Central memory CD4-positive, alpha-beta T cell (primary cell): ENCODE measurements at regions not wholly inside any gene's neighbourhood (a gene's known extent, or its start where the extent isn't known, plus 50 kb on each side); places are given as distances from the start of the nearest gene placed in this dataset.

Experiments
- DNase-seq: peaks from one replicate; pipeline ENCODE4 v3.0.0; 2022

- no peak for DNase-seq
These were observed 232.5 kb downstream of the BCL11B start for GRCh38 chr14:99039331-99040041.

DNA sequence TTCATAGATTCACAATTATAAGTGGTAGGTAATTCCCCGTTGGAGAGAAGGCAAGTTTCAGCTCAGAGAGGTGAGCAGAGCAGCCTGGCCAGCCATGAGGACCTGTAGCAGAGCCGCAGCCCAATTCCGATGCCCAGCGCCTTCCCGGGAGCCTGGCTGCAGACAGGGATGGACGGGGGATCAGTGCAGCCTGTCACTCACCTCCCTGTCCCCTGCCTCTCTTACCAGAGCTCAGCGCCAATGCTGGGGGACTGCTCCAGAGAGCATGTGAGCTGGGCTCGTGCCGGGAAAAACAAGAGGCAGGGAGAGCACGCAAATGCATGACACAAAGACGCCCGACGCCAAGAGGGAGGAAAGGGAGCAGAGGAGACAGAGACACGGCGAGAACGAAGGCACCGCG, 231.9 kb downstream of the BCL11B start:
- DNase-seq = no peak

DNA sequence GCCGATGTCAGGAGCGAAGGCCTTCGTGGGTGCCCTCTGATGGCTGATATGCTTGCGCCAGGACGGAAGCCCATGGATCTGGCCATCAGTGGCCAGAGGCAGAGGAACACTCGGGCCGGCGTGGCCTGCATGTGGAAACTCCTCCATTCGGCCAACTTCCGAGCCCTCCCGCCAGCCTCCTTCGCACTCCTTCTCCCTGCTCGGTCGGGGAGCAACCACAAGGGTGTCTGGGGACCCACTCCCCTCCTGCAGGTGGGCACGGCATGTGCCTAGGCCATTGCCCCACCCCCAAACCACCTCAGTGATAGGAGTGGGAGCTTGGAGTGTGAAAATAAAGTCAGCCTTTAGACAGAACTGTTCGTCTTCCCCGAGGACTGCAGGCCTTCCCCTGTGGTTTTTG, 231.3 kb downstream of the BCL11B start:
- DNase-seq = no peak

- no peak for DNase-seq
These were observed 230.7 kb downstream of the BCL11B start for GRCh38 chr14:99041141-99041819.

DNA sequence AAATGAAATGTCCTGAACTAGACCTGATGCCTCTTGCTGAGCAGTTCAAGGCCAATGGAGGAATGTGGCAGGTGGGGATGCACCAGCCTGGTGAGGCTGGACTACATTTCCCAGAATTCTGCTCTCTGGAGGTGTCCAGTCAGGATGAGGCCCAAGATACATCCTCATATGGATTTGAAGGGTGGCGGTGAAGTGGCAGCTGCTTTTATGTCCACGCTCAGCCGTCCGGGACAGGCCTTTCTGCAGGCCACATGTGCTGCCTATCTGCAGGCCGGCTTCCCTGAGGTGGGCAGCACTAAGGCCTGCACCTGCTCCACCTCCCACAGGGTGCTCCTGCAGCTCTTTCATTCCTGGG, 230.2 kb downstream of the BCL11B start:
- DNase-seq = no peak

DNA sequence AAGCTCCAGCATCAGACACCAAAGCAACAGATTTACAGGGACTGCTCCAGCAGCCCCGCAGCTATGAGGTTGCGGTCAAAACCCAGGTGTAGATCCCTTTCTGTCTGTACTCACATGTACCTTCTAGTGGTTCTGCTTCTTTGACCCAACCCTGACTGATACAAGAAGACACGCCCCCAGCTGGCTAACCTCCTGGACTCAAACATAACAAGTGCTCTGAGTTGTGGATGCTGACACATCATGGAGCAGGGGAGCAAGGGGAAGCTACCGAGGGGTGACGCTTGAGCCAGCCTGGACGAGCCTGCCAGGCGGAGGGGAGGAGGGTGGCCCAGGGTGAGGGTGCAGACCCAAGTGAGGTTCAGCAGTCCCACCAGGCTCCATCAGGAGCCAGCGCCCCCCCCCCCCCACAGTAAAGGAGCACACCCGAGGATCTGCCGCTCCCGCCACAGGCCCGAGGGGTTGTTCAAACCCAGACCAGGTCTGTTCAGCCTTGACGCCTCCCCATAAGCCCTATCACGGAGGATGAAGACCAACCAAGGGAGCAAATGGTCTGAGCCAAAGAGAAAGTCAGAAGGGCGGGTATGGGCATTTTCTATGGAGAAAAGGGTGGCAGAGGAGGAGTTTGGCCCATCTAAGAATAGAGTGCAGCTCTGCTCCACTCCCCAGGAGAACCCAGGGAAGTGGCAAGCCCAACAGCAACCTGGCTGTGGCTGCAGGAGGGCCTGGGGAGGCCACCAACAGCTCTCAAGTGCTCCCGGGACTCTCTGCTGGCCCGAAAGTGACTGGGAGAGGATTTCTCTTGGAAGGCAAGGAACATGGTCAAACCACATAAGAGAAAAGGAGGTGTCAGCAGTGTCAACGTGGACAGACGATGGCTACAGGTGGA, 229.4 kb downstream of the BCL11B start:
- DNase-seq = no peak

GRCh38 chr14:99043267-99043615, 228.8 kb downstream of the BCL11B start:
- DNase-seq = no peak

DNA sequence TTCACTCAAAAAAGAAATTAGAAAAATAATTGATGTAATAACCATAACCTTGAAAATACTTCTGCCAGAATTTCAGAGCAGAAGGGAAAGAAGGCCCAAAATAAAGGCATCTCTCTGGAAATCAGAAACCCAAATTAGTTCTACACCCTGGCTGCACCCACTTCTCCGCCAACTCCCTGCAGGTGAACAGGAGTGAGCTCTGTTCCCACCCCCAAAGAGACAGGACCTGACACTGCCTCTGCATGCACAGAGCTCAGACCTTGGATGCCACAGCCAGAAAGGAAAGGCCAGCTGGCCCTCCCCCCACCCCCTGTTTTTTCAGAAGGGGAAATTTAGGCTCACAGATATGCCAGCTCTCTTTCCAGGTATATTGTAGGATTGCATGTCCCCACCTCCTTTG, 228.2 kb downstream of the BCL11B start:
- DNase-seq = no peak

GRCh38 chr14:99047441-99048031, 224.5 kb downstream of the BCL11B start:
- DNase-seq = no peak

GRCh38 chr14:99050309-99050708, 221.7 kb downstream of the BCL11B start:
- DNase-seq = no peak

- no peak for DNase-seq
These were observed 219.5 kb downstream of the BCL11B start for GRCh38 chr14:99052467-99052866.

DNA sequence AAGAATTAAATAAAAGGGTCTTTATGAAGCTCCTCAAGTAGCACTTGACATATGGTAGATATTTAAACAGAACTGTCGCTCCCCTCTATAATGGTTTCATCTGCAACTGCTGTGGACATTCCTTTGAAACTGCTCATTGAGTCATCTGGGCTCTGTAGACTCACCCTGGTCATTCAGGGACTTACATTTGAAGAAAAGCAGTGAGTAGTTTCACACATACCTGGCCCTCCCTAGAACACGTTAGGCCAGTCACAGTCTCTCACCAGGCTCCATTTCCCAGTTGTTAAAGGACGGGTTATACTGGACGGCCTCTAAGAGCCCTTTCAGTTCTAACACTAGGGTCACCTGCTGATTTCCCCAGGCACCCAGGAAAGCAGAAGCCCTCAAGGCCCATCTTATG, 217.0 kb downstream of the BCL11B start:
- no peak for DNase-seq

DNA sequence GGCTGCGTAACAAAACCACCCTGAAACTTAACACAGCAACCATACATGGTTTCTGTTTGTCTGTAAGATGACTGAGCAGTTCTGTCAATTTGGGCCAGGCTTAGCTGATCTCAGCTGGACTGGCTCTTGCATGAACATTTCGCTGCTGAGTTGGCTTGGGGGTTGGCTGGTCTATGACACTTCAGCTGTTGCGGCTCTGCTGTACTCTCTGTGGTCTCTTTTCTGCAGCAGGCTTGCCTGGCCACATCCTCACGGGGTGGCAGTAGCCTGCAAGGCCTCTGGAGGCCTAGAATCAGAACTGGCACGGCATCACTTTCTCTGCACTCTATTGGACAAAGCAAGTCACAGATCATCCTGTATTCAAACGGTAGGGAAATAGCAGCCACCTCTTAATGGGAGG, 216.2 kb downstream of the BCL11B start:
- DNase-seq = peak; percentile 20

GRCh38 chr14:99057576-99058083, 214.4 kb downstream of the BCL11B start:
- DNase-seq = no peak

- DNase-seq = no peak
These were observed 213.5 kb downstream of the BCL11B start for GRCh38 chr14:99058542-99058941.

DNA sequence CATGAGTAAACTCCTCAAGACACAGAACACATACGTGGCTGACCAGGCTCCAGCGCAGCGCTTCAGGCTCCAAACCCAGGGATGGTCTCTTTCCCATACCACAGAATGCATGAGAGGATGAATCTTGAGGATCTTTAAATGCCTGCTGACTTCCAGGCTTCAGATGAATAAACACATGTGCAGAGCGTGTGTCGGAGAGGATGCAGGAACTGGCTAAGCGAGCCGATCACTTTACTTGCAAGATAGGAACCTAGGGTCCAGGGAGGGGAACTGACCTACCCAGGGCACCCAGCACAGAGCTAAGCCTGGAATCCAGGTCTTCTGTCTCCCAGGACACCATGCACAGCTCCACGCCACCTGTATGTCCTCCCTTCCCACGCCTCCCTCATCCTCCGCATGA, 209.8 kb downstream of the BCL11B start:
- no peak for DNase-seq

DNA sequence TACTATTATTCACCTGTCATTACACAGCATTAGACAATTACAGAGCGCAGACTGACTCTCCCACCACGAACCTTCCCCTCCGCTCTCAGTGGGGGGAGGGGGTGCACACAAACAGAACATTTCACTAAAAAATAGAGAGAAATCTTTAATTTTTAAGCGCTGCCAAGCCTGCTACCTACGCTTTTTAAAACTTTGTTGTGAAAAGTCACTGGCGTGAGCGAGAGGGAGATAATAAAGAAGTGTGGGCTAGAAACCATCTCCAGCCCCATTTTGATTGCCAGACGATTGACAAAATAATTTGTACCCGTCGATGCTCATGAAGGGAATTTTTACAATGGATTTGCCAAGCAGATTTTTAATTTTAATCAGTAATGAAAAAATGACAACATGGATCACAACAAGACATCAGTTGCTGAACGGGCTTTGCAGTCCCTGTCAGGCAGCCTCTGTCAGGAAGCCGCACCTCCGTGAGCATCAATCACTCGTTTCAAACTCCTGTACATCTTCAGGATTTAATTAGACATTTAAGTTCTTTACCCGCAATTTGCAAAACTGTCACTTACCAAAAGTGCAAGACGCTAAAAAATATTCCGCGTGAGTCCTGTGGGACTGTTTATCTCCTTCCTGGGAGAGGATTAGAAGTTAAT, 209.1 kb downstream of the BCL11B start:
- no peak for DNase-seq

DNA sequence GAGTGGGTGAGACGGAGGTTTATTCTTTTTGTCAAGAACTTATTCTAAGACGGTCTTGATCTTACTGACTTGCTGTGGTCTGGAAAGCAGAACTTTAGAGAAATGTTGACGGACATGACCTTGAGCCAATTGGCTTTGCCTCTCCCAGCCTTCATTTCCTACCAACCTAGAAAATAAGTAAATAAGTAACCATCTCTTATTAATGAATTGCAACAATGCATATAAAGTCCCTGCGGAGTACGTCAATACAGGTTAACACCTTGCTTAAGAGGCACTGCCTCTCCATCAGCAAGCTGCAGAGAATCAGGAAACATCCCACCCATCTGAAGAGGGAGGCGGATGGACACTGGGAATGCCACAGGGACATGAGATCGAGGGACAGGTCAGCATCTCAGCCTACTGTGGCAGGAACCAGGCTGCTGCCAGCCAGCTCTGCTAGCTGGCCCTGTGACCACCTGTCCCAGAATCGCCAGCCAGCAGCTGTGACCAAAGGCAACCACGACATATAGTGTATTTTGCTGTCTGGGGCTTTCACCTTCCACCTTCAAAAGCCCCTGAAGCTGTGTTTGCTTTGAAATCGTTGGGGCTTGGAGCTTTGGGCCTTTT, 208.3 kb downstream of the BCL11B start:
- DNase-seq = no peak

DNA sequence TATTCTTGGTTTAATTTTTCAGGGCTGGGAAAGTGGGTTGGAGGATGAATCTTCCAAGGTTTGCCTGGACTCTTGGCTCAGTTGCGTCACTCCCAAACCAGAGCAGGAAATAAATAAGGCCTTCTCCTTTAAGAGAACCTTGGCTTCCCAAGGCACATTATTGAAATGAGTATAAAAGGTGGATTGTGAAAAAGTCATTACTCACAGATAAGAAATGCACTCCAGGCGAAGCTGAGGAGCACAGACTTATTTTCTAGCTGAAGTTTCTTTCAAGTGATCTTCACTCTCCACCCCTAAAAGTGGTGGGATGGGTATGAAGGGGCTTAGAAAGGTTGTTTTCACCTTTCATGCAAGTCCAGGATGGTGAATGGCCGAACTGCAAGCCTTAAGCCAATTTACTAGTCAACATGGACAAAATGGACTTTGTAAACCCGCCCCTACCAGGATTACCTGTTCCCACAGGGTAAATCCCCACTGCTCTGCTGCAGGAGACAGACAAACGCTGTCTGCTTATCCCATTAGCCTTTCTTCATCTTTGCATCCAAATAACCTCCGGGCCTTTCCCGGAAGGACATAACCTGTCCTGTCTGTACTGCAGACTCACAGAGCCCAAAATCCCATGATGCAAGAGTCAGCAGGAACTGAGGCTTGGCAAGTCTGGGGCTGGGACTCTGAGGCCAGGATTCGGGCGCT, 207.6 kb downstream of the BCL11B start:
- DNase-seq = no peak

DNA sequence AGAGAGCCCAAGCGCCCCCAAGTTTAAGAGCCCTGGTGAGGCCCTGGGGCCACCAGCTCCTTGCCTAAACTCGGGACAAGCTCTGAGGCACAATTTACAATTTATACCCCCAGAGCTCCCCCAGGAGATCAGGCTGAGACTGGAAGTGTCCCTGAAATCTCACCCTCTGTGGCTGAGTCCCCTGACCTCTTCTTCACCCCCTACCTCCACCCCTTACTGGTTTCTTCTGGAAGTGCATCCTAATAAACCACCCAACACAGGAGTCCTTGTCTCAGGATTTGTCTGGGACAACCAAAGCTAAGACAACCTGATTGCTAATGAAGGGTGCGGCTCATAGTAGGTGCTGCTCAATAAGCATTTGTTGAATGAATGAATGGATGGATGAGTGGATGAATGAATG, 206.4 kb downstream of the BCL11B start:
- DNase-seq = no peak

GRCh38 chr14:99066378-99066777, 205.6 kb downstream of the BCL11B start:
- DNase-seq = no peak
